ENCODE measurements at regions not wholly inside any gene's neighbourhood (a gene's known extent, or its start where the extent isn't known, plus 50 kb on each side); places are given as distances from the start of the nearest gene placed in this dataset.

- TF ChIP-seq FOXP2 (optimal IDR thresholded peaks at IDR 0.05; ENCODE audit: borderline replicate concordance, extremely low read depth, extremely low read length, insufficient read depth) (no peak), SIN3A (IDR thresholded peaks at IDR 0.05; ENCODE audit: borderline replicate concordance, insufficient read depth, low read length) (no peak), TAF1 (IDR thresholded peaks at IDR 0.05; ENCODE audit: borderline replicate concordance, insufficient read depth, low read length) (no peak), REST (IDR thresholded peaks at IDR 0.05; ENCODE audit: insufficient read depth in 1 of 2, low read depth in 2 of 2, low read length in 2 of 2) (no peak)
These were observed 58.9 kb upstream of the RREB1 start for GRCh38 chr6:7048894-7049293.

GRCh38 chr6:7050004-7050403, 57.8 kb upstream of the RREB1 start:
- TF ChIP-seq REST (IDR thresholded peaks at IDR 0.05; ENCODE audit: insufficient read depth in 1 of 2, low read depth in 2 of 2, low read length in 2 of 2) (no peak), FOXP2 (optimal IDR thresholded peaks at IDR 0.05; ENCODE audit: borderline replicate concordance, extremely low read depth, extremely low read length, insufficient read depth) (no peak), POLR2AphosphoS5 (IDR thresholded peaks at IDR 0.05; ENCODE audit: low read depth, low read length) (no peak), SIN3A (IDR thresholded peaks at IDR 0.05; ENCODE audit: borderline replicate concordance, insufficient read depth, low read length) (no peak), TAF1 (IDR thresholded peaks at IDR 0.05; ENCODE audit: borderline replicate concordance, insufficient read depth, low read length) (no peak)

- TF ChIP-seq SIN3A (IDR thresholded peaks at IDR 0.05; ENCODE audit: borderline replicate concordance, insufficient read depth, low read length): no peak
- TF ChIP-seq TAF1 (IDR thresholded peaks at IDR 0.05; ENCODE audit: borderline replicate concordance, insufficient read depth, low read length): no peak
- no peak for TF ChIP-seq POLR2AphosphoS5 (IDR thresholded peaks at IDR 0.05; ENCODE audit: low read depth, low read length)
- TF ChIP-seq REST (IDR thresholded peaks at IDR 0.05; ENCODE audit: insufficient read depth in 1 of 2, low read depth in 2 of 2, low read length in 2 of 2): no peak
- TF ChIP-seq FOXP2 (optimal IDR thresholded peaks at IDR 0.05; ENCODE audit: borderline replicate concordance, extremely low read depth, extremely low read length, insufficient read depth): no peak
These were observed 56.6 kb upstream of the RREB1 start for GRCh38 chr6:7050872-7051779.

GRCh38 chr6:7051780-7052442, 55.9 kb upstream of the RREB1 start:
- TF ChIP-seq REST (IDR thresholded peaks at IDR 0.05; ENCODE audit: insufficient read depth in 1 of 2, low read depth in 2 of 2, low read length in 2 of 2) (no peak), SIN3A (IDR thresholded peaks at IDR 0.05; ENCODE audit: borderline replicate concordance, insufficient read depth, low read length) (no peak), FOXP2 (optimal IDR thresholded peaks at IDR 0.05; ENCODE audit: borderline replicate concordance, extremely low read depth, extremely low read length, insufficient read depth) (no peak)
